T1000 (cell line): ENCODE measurements at regions not wholly inside any gene's neighbourhood (a gene's known extent, or its start where the extent isn't known, plus 50 kb on each side); places are given as distances from the start of the nearest gene placed in this dataset.
"Not testable (repeated sequence)": the region's sequence is repeated elsewhere in the genome, so short reads cannot be mapped to it uniquely, and the experiment has no call there.

Experiments used
- DNase-seq: peaks from one replicate; lab custom pipeline; 2025; ENCODE audit warnings: mixed read lengths; lab: John Stamatoyannopoulos, UW

GRCh38 chr20:4350096-4350495 lies 101.0 kb upstream of the ADRA1D start:
- DNase-seq: no peak

- DNase-seq: no peak
Observed at GRCh38 chr20:4344670-4345069, 95.6 kb upstream of the ADRA1D start.

GRCh38 chr20:4342609-4343008 lies 93.5 kb upstream of the ADRA1D start:
- DNase-seq: no peak

GRCh38 chr20:4341804-4342485 lies 92.9 kb upstream of the ADRA1D start:
- peak; percentile 49 for DNase-seq

GRCh38 chr20:4335722-4336121 lies 86.6 kb upstream of the ADRA1D start:
- DNase-seq: no peak

GRCh38 chr20:4332121-4332860 lies 83.2 kb upstream of the ADRA1D start:
- no peak for DNase-seq

- DNase-seq: no peak
Observed at GRCh38 chr20:4330011-4330410, 80.9 kb upstream of the ADRA1D start.

GRCh38 chr20:4329232-4329631 lies 80.1 kb upstream of the ADRA1D start:
- no peak for DNase-seq

GRCh38 chr20:4328541-4328940 lies 79.5 kb upstream of the ADRA1D start:
- DNase-seq: no peak

- no peak for DNase-seq
Observed at GRCh38 chr20:4327956-4328355, 78.9 kb upstream of the ADRA1D start.

- DNase-seq: no peak
Observed at GRCh38 chr20:4326195-4327065, 77.3 kb upstream of the ADRA1D start.

GRCh38 chr20:4325548-4326187 lies 76.6 kb upstream of the ADRA1D start:
- no peak for DNase-seq

- no peak for DNase-seq
Observed at GRCh38 chr20:4324611-4325243, 75.6 kb upstream of the ADRA1D start.

- DNase-seq: no peak
Observed at GRCh38 chr20:4322499-4322898, 73.4 kb upstream of the ADRA1D start.

GRCh38 chr20:4320291-4320690 lies 71.2 kb upstream of the ADRA1D start:
- no peak for DNase-seq

GRCh38 chr20:4318891-4319290 lies 69.8 kb upstream of the ADRA1D start:
- no peak for DNase-seq

- DNase-seq: not testable (repeated sequence)
Observed at GRCh38 chr20:4310616-4311015, 61.5 kb upstream of the ADRA1D start.

- DNase-seq: no peak
Observed at GRCh38 chr20:4306206-4306605, 57.1 kb upstream of the ADRA1D start.

GRCh38 chr20:4305091-4305490 lies 56.0 kb upstream of the ADRA1D start:
- DNase-seq: no peak

GRCh38 chr20:4304601-4305000 lies 55.5 kb upstream of the ADRA1D start:
- no peak for DNase-seq

- no peak for DNase-seq
Observed at GRCh38 chr20:4303136-4303535, 54.0 kb upstream of the ADRA1D start.

- DNase-seq: no peak
Observed at GRCh38 chr20:4300921-4301320, 51.8 kb upstream of the ADRA1D start.
